ENCODE measurements at regions not wholly inside any gene's neighbourhood (a gene's known extent, or its start where the extent isn't known, plus 50 kb on each side); places are given as distances from the start of the nearest gene placed in this dataset.

DNA sequence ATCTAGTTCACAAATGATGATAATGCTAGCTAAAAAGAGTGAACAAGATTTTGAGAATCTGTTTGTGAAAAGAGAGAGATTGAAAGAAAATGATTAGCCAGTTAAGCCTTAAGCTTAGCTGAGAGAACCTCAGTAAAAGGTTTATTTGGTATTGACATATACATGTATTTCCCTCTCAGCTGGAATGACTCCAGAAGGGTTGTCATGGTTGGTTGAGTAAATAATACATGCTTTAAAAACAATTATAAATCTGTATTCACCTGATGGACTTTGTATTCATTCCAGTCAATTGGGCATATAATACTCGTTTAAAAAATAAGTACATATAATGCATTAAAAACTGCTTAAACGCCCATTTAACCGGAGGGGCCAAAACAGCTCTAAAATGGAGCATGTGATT lies 181.4 kb downstream of the GRB14 start:
- Mint-ChIP-seq H3K9me3 (no peaks in the 10 kb centered on the region), H3K4me3 (no peak overlapping the region), H3K36me3 (ENCODE audit: low read depth) (no peaks in the 10 kb centered on the region), H3K27ac (no peak overlapping the region), H3K27me3 (ENCODE audit: insufficient read depth) (no peaks in the 10 kb centered on the region; the same call in 1 of the 2 replicates), H3K4me1 (ENCODE audit: low read depth) (no peaks in the 10 kb centered on the region)
- TF ChIP-seq, protein P1, sequence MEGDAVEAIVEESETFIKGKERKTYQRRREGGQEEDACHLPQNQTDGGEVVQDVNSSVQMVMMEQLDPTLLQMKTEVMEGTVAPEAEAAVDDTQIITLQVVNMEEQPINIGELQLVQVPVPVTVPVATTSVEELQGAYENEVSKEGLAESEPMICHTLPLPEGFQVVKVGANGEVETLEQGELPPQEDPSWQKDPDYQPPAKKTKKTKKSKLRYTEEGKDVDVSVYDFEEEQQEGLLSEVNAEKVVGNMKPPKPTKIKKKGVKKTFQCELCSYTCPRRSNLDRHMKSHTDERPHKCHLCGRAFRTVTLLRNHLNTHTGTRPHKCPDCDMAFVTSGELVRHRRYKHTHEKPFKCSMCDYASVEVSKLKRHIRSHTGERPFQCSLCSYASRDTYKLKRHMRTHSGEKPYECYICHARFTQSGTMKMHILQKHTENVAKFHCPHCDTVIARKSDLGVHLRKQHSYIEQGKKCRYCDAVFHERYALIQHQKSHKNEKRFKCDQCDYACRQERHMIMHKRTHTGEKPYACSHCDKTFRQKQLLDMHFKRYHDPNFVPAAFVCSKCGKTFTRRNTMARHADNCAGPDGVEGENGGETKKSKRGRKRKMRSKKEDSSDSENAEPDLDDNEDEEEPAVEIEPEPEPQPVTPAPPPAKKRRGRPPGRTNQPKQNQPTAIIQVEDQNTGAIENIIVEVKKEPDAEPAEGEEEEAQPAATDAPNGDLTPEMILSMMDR (IDR thresholded peaks at IDR 0.05) = no peak
- DNase-seq = no peak

DNA sequence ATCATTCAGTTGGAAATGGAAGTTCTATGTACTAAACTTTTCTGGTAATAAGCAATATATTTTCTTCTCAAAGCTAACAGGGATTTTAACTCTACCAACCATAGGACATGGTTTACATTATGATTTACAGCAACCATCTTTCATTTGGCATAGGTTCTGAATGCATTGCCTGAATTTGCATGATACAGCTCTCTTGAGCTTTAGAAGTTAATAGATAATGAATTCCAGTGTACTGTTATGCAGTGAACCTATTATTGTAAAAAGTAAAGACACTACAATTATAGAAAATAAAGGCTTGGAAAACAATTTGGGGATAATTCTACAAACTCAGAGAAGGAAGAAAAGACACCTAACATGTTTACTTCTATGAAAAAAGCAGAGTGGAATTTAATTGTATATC lies 182.0 kb downstream of the GRB14 start:
- Mint-ChIP-seq H3K27me3 (ENCODE audit: insufficient read depth) (no peaks in the 10 kb centered on the region; the same call in 1 of the 2 replicates), H3K9me3 (no peaks in the 10 kb centered on the region), H3K4me1 (ENCODE audit: low read depth) (no peaks in the 10 kb centered on the region), H3K36me3 (ENCODE audit: low read depth) (no peaks in the 10 kb centered on the region), H3K4me3 (no peak overlapping the region), H3K27ac (no peak overlapping the region)
- TF ChIP-seq, protein P1 (IDR thresholded peaks at IDR 0.05) = no peak
- DNase-seq = no peak

DNA sequence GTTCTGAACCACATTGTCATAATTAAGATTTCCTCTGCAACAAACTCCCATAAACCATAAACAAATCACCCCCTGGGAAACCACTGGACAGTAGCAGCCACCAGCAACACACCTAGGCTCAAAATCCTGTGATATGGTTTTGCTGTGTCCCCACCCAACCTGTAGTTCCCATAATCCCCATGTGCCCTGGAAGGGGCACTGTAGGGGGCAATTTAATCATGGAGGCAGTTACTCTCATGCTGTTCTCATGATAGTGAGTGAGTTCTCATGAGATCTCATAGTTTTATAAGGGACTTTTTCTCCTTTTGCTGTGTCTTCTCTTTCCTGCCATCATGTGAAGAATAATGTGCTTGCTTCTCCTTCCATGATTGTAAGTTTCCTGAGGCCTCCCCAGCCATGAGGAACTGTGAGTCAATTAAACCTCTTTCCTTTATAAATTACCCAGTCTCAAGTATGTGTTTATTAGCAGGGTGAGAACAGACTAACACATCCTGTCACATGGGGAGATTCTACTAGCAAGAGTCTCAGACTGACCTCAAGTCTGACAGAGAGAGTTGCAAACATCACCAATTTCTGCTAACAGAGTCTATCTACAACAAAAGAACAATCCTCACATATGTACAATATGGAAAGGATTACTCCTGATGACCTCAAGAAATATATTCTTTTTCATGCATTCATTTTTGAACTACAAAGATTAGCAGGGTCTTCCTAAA lies 182.6 kb downstream of the GRB14 start:
- DNase-seq = no peak
- Mint-ChIP-seq H3K4me1 (ENCODE audit: low read depth) (no peaks in the 10 kb centered on the region), H3K4me3 (no peak overlapping the region), H3K36me3 (ENCODE audit: low read depth) (no peaks in the 10 kb centered on the region), H3K27ac (no peak overlapping the region), H3K9me3 (no peaks in the 10 kb centered on the region), H3K27me3 (ENCODE audit: insufficient read depth) (no peaks in the 10 kb centered on the region; the same call in 1 of the 2 replicates)
- TF ChIP-seq, protein P1 (IDR thresholded peaks at IDR 0.05) = no peak

DNA sequence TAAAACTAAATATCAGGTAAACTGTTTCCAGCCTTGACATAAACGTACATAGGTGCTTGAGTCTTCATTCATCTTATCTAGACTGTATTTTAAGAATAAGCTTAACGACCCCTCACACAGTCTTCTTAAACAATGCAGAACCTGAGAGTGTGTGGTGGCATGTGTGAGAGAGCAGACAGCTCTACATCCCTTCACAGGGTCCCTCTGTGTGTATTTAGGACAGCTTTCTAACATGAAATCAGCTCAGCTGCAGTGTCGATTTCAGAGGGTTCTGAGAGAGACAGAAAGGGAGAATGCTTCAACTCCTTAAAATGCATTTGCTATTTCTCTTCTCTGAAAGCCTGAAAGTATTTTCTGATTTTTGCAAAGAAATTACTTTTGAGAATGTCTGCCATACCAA lies 185.2 kb downstream of the GRB14 start:
- no peaks in the 10 kb centered on the region; the same call in 1 of the 2 replicates for H3K27me3 Mint-ChIP-seq (ENCODE audit: insufficient read depth)
- no peak for DNase-seq
- no peaks in the 10 kb centered on the region for H3K4me1 Mint-ChIP-seq (ENCODE audit: low read depth)
- no peak overlapping the region for H3K4me3 Mint-ChIP-seq
- TF ChIP-seq, protein P1 (IDR thresholded peaks at IDR 0.05) = no peak
- H3K27ac Mint-ChIP-seq = no peak overlapping the region
- no peaks in the 10 kb centered on the region for H3K9me3 Mint-ChIP-seq
- H3K36me3 Mint-ChIP-seq (ENCODE audit: low read depth) = no peaks in the 10 kb centered on the region

DNA sequence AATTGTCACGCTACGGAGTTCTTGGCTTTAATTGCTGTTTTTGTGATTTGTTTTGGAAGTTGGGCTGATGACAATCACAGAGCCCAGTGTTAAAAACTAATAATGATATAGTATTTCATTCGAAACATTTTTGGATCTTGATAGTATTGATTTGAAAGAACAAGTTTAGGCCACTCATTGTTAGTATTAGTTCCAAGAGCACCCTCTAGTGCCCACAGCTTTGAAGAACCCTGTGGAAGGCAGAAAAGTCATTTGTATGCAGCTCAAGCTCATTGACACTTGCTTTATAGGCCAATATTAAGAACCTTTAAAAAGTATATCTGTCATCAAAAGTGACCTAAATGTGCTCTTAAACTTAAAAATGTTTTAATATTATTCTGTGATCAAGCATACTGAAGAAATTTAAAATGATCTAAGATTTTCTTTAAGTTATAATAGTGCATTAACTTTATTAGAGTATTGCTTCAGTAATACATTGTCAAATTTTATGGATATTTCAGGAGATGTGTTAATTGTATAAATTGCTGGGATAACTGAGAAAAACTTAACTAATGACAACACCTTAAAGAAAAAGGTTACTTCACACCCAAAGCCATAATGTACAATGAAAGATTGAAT lies 191.0 kb downstream of the GRB14 start:
- TF ChIP-seq, protein P1 (IDR thresholded peaks at IDR 0.05) = peak; percentile 78
- no peaks in the 10 kb centered on the region for H3K4me1 Mint-ChIP-seq (ENCODE audit: low read depth)
- H3K9me3 Mint-ChIP-seq = no peaks in the 10 kb centered on the region
- no peak overlapping the region for H3K27ac Mint-ChIP-seq
- DNase-seq = peak; percentile 8
- no peaks in the 10 kb centered on the region for H3K36me3 Mint-ChIP-seq (ENCODE audit: low read depth)
- H3K27me3 Mint-ChIP-seq (ENCODE audit: insufficient read depth) = no peaks in the 10 kb centered on the region
- H3K4me3 Mint-ChIP-seq = no peak overlapping the region
